ENCODE measurements at regions not wholly inside any gene's neighbourhood (a gene's known extent, or its start where the extent isn't known, plus 50 kb on each side); places are given as distances from the start of the nearest gene placed in this dataset.

- TF ChIP-seq CTCF (IDR thresholded peaks at IDR 0.05), result no peak
- no peak for TF ChIP-seq REST (IDR thresholded peaks at IDR 0.05; ENCODE audit: insufficient read depth in 1 of 2, low read depth in 2 of 2, low read length in 1 of 2)
- no peak for TF ChIP-seq POLR2AphosphoS5 (IDR thresholded peaks at IDR 0.05; ENCODE audit: low read depth, low read length)
Measured at GRCh38 chr7:136783934-136784333, 84.5 kb upstream of the CHRM2 start.

Data from Panc1 (cell line).